ENCODE measurements at regions not wholly inside any gene's neighbourhood (a gene's known extent, or its start where the extent isn't known, plus 50 kb on each side); places are given as distances from the start of the nearest gene placed in this dataset.

- no peak for DNase-seq
- Histone ChIP-seq H3K4me1 (ENCODE audit: control insufficient read depth in 1 of 2, insufficient read depth in 2 of 2, low read length in 2 of 2) (no peaks in the 10 kb centered on the region), H3K27me3 (ENCODE audit: control insufficient read depth in 2 of 2, insufficient read depth in 2 of 2, low read length in 2 of 2) (no peaks in the 10 kb centered on the region), H4K20me1 (ENCODE audit: insufficient read depth, low read length) (no peaks in the 10 kb centered on the region), H2AFZ (ENCODE audit: insufficient read depth, low read depth, low read length, poor library complexity, severe bottlenecking) (no peak overlapping the region), H3K9me3 (replicated peaks in 1 of 2; ENCODE audit: control insufficient read depth in 1 of 2, insufficient read depth in 1 of 2, low read length in 2 of 2) (no peaks in the 10 kb centered on the region), H3K9ac (ENCODE audit: insufficient read depth, low read length, poor library complexity, severe bottlenecking) (no peak overlapping the region), H3K79me2 (ENCODE audit: insufficient read depth, low read length) (no peaks in the 10 kb centered on the region), H3K36me3 (replicated peaks in 1 of 2; ENCODE audit: control insufficient read depth in 1 of 2, insufficient read depth in 2 of 2, low read length in 2 of 2) (no peaks in the 10 kb centered on the region), H3K4me2 (replicated peaks; ENCODE audit: extremely low read depth, low read length, poor library complexity, severe bottlenecking) (no peak overlapping the region), H3K27ac (ENCODE audit: low read depth in 1 of 2, low read length in 2 of 2) (no peak overlapping the region), H3K4me3 (replicated peaks in 1 of 3; ENCODE audit: low read depth in 2 of 3, low read length in 3 of 3) (no peak overlapping the region)
- Mint-ChIP-seq H3K36me3 (no peaks in the 10 kb centered on the region), H3K4me1 (no peaks in the 10 kb centered on the region), H3K9me3 (peaks cover 0 to 11% (median 4%) of the 10 kb centered on the region in 7 donors), H3K27me3 (ENCODE audit: low read depth in 3 of 3) (peaks cover 0 to 4% (median 3%) of the 10 kb centered on the region in 3 donors), H3K27ac (no peak overlapping the region), H3K4me3 (no peak overlapping the region)
- intact Hi-C loops (cut with micrococcal nuclease), result no loop called here
- 49% methylated on average over 2 of the region's 3 CpGs for WGBS (ENCODE audit: insufficient coverage)
- TF ChIP-seq, protein P1, sequence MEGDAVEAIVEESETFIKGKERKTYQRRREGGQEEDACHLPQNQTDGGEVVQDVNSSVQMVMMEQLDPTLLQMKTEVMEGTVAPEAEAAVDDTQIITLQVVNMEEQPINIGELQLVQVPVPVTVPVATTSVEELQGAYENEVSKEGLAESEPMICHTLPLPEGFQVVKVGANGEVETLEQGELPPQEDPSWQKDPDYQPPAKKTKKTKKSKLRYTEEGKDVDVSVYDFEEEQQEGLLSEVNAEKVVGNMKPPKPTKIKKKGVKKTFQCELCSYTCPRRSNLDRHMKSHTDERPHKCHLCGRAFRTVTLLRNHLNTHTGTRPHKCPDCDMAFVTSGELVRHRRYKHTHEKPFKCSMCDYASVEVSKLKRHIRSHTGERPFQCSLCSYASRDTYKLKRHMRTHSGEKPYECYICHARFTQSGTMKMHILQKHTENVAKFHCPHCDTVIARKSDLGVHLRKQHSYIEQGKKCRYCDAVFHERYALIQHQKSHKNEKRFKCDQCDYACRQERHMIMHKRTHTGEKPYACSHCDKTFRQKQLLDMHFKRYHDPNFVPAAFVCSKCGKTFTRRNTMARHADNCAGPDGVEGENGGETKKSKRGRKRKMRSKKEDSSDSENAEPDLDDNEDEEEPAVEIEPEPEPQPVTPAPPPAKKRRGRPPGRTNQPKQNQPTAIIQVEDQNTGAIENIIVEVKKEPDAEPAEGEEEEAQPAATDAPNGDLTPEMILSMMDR (IDR thresholded peaks at IDR 0.05), result no peak
Observed at GRCh38 chr9:86600977-86601376, 246.8 kb upstream of the TUT7 start.

DNA sequence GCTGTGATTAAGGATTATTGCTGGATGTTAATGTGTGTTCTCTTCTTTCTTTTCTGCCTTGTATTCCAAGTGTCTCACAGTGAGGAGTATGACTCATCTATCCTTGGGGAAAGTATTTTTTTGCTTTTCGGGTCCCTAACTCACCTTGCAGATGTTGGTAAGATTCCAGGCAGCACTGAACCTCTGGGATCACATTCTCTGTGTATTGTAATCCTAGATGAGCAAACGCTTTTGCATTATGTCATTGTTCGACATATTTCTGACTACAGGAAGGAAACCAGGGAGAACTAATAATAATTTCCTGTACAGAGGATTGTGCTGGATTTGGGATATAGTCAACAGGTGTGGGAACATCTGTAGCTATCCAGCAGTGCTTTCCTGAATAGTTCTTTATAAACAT is 246.1 kb upstream of the TUT7 start:
- H3K27me3 Mint-ChIP-seq (ENCODE audit: low read depth in 3 of 3), result peaks cover 0 to 3% (median 3%) of the 10 kb centered on the region in 3 donors
- TF ChIP-seq, protein P1 (IDR thresholded peaks at IDR 0.05), result no peak
- Histone ChIP-seq H3K4me3 (replicated peaks in 1 of 3; ENCODE audit: low read depth in 2 of 3, low read length in 3 of 3) (no peak overlapping the region), H2AFZ (ENCODE audit: insufficient read depth, low read depth, low read length, poor library complexity, severe bottlenecking) (no peak overlapping the region), H3K27me3 (ENCODE audit: control insufficient read depth in 2 of 2, insufficient read depth in 2 of 2, low read length in 2 of 2) (no peaks in the 10 kb centered on the region), H3K9me3 (replicated peaks in 1 of 2; ENCODE audit: control insufficient read depth in 1 of 2, insufficient read depth in 1 of 2, low read length in 2 of 2) (no peaks in the 10 kb centered on the region), H3K79me2 (ENCODE audit: insufficient read depth, low read length) (no peaks in the 10 kb centered on the region), H3K4me2 (replicated peaks; ENCODE audit: extremely low read depth, low read length, poor library complexity, severe bottlenecking) (no peak overlapping the region), H3K36me3 (replicated peaks in 1 of 2; ENCODE audit: control insufficient read depth in 1 of 2, insufficient read depth in 2 of 2, low read length in 2 of 2) (no peaks in the 10 kb centered on the region), H3K9ac (ENCODE audit: insufficient read depth, low read length, poor library complexity, severe bottlenecking) (no peak overlapping the region), H4K20me1 (ENCODE audit: insufficient read depth, low read length) (no peaks in the 10 kb centered on the region), H3K27ac (ENCODE audit: low read depth in 1 of 2, low read length in 2 of 2) (no peak overlapping the region), H3K4me1 (ENCODE audit: control insufficient read depth in 1 of 2, insufficient read depth in 2 of 2, low read length in 2 of 2) (no peaks in the 10 kb centered on the region)
- WGBS (ENCODE audit: insufficient coverage), result no CpG with 5 or more reads among the region's 3 CpGs
- no peak overlapping the region for H3K27ac Mint-ChIP-seq
- H3K4me1 Mint-ChIP-seq, result no peaks in the 10 kb centered on the region
- DNase-seq, result no peak
- intact Hi-C loops (cut with micrococcal nuclease), result no loop called here
- no peak overlapping the region for H3K4me3 Mint-ChIP-seq
- peaks cover 0 to 8% (median 4%) of the 10 kb centered on the region in 7 donors for H3K9me3 Mint-ChIP-seq
- no peaks in the 10 kb centered on the region for H3K36me3 Mint-ChIP-seq

Data from CD14-positive monocyte (primary cell).